Medulla oblongata (tissue), 1 donor: ENCODE measurements at regions not wholly inside any gene's neighbourhood (a gene's known extent, or its start where the extent isn't known, plus 50 kb on each side); places are given as distances from the start of the nearest gene placed in this dataset.
"Not testable (repeated sequence)": the region's sequence is repeated elsewhere in the genome, so short reads cannot be mapped to it uniquely, and the experiment has no call there.

Experiments
- DNase-seq: peaks from one replicate; pipeline ENCODE4 v3.0.0-alpha.2; 2015; ENCODE audit errors: extremely low spot score

DNA sequence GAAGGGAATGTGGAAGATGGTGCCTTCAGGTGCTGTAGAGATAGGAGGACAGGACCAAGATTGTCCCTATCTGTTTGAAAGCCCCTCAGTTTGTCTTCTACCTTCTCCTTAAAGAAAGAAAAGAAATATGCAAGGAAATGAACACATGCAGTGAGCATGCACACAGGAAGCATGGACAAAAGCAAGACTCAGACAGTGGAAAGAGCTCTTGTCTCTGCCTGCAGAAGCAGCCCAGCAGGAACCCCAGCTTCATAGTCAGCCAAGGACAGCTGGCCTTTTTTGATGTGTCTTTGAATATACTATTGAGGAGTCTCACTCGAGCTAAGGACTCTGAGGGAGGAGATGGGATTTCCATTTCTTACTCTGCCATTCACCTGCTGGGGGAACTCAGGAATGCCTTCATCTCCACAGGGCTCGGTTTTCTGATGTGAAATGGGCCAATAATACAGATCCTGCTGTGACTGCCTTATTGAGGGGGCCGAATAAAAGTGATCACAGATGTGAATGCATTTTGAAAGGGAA is 132.5 kb upstream of the ADRA1B start:
- no peak for DNase-seq

DNA sequence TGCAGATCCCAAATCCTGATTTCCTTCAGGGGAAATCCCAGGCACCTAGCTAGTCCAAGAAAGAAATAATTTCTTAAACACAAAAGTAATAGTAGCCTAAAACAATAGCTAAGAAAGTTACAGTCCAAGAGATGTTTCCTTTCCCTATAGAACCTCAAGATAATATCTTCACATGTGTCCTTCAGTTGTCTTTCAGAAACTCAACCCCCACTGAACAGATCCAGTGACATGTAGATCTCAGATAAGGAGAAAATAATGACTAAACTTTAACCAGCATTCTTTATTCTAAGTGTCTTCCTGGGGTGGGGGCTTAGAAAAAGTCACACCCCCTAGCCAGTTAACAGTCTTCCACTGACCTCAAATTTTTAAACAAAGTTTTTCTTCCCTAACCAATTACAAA is 131.3 kb upstream of the ADRA1B start:
- DNase-seq, result no peak

GRCh38 chr5:159785656-159786055 is 130.6 kb upstream of the ADRA1B start:
- DNase-seq, result no peak

DNA sequence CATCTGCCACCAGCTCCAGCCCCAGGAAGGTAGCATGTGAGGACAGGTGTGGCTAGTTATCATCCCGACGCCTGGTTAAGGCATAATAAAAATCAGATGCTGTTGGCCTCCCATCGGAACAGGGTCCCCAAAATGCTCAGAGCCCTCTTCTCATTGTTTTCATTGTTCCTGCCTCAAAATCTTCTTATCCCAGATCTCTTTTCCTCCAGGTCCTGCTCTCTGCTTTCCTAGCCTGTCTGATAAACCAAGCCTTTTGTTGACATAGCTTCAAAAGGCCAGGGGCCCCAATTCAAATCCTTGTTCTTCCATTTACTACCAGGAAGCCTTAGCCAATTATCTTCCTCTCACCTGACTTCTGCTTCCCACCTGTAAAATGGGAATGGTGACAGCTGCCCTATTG is 130.1 kb upstream of the ADRA1B start:
- DNase-seq, result no peak

GRCh38 chr5:159786901-159787691 is 129.2 kb upstream of the ADRA1B start:
- no peak for DNase-seq

DNA sequence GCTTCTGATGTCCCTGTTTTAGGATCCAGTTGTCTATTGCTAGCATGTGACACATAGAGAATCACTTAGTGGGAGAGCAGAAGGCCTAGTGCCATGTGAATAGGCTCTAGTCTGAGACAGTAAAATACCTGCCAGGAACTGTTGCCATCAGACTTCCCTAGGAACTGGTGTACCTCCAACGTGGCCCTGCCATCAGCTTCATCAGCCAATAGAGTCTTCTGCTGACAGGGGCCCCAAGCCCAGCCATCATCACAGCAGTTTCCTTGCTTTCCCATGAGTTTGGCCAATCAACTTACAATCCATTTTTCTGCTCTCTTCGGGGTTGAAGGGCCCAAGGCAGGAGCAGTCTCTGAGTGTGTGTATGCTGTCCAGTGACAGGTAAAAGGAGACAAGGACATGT is 128.4 kb upstream of the ADRA1B start:
- DNase-seq, result no peak

DNA sequence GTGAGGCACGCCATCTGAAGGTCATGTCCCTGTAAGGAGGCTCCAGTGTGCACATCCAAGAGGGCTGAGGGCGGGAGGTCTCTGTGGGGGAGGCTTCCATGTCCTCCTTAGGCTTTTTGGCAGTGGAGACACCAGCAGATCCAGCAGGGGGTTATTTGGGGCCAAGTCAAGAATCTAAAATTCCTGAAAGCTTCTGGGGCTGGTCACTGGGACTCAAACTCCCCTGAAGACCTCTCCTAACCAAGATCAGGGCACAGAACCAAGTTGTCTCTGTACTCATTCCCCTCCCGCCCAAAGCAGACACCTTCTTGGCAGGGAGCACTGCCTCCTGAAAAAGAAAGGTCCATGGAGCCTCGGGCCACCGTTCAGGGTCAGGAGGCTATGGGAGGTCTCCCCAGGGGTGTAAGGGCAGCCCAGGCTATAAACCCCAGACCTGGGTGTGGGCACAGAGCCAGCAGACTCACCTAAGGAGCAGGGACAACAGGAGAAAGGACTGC is 127.4 kb upstream of the ADRA1B start:
- DNase-seq, result no peak

GRCh38 chr5:159792180-159792579 is 124.1 kb upstream of the ADRA1B start:
- no peak for DNase-seq

GRCh38 chr5:159797261-159797970 is 118.9 kb upstream of the ADRA1B start:
- peak; percentile 16 for DNase-seq

DNA sequence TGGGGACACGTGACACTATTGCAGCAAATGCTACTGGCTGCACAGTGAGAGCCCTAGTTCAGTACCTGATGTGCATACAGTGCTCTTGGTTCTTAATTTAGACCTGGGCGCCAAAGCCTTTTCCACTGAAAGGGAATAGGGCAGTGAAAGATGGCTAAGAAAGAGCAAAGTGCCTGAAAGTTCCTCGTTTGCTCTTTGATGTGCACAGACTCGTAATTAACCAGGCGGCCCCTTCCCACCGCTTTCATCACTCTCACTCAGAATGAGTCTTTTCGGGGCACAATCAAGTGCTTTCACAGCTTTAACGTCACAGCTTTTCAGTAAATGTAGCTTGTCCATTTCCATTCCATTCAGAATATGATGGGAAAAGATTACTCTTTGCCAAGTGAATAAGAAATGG is 116.6 kb upstream of the ADRA1B start:
- no peak for DNase-seq

- DNase-seq, result no peak
Measured at GRCh38 chr5:159800131-159800840, 116.0 kb upstream of the ADRA1B start.

DNA sequence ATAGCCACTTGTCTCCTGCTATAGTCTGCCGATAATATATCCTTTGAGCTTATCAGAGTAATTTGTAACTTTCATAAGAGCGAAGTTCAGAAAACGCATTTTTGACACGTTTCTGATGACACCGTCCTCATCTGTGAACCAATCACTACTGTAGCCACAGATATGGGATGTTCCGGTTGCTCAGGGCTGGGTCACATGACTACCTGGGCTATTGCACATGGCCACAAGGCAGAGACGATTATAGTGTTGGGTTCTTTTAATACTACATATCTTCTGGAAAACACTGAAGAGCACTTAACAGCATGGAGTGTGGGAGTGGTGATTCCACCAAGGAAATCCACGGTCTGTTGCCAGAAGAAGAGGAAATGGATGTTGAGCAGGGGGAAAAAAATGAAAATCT is 115.0 kb upstream of the ADRA1B start:
- DNase-seq, result no peak

DNA sequence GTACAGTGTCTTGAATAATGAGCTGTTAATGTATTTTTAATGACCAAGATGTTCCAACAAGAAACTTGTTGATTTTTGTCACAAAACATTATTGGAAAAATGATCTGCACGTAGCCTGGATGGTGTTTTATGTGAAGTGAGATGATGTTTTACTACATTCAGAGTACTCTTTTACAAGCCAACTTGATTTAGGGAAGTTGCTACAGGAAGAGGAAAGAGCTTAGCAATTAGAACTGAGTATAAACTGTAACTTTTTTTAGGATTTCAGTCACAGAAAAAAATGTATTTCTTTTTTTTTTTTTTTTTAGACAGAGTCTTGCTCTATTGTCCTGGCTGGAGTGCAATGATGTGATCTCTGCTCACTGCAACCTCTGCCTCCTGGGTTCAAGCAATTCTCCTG is 113.6 kb upstream of the ADRA1B start:
- peak; percentile 10 for DNase-seq

GRCh38 chr5:159804121-159804520 is 112.2 kb upstream of the ADRA1B start:
- no peak for DNase-seq

GRCh38 chr5:159805021-159805420 is 111.3 kb upstream of the ADRA1B start:
- DNase-seq, result peak; percentile 84

DNA sequence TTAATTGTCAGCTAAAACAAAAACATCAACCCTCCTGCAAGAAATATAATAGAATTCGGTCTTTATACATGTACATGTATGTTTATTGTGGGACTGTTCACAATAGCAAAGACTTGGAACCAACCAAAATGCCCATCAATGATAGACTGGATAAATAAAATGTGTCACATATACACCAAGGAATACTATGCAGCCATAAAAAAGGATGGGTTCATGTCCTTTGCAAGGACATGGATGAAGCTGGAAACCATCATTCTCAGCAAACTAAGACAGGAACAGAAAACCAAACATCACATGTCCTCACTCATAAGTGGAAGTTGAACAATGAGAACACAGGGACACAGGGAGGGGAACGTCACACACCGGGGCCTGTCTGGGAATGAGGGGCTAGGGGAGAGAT is 109.1 kb upstream of the ADRA1B start:
- not testable (repeated sequence) for DNase-seq

DNA sequence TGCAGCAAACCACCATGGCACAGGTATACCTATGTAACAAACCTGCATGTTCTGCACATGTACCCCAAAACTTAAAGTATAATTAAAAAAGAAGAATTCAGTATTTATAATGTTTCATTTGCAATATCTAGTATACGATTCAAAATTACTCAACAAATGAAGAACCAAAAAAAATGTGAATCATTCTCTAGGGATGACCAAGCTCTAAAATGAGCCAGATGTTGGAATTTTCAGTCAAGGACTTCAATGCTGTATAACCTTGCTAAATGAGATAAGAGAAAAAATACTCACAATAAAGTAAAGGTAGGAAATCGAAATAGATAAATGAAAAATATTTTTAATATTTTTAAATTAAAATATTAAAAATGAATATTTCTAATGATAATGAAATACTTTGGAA is 108.7 kb upstream of the ADRA1B start:
- DNase-seq, result no peak

DNA sequence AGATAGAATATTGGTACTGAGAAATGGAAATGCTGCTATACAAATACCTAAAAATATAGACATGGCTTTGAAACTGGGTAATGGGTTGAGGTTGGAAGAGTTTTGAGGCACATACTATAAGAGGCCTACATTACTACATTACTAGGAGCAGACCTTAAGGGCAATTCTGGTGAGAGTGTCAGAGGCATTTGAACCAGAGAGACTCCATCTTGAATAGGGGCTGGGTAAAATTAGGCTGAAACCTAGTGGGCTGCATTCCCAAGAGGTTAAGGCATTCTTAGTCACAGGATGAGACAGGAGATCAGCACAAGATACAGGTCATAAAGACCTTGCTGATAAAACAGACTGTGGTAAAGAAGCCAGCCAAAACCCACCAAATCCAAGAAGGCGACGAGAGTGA is 104.6 kb upstream of the ADRA1B start:
- no peak for DNase-seq

- not testable (repeated sequence) for DNase-seq
Measured at GRCh38 chr5:159812759-159813158, 103.5 kb upstream of the ADRA1B start.

GRCh38 chr5:159814222-159814621 is 102.1 kb upstream of the ADRA1B start:
- DNase-seq, result no peak

DNA sequence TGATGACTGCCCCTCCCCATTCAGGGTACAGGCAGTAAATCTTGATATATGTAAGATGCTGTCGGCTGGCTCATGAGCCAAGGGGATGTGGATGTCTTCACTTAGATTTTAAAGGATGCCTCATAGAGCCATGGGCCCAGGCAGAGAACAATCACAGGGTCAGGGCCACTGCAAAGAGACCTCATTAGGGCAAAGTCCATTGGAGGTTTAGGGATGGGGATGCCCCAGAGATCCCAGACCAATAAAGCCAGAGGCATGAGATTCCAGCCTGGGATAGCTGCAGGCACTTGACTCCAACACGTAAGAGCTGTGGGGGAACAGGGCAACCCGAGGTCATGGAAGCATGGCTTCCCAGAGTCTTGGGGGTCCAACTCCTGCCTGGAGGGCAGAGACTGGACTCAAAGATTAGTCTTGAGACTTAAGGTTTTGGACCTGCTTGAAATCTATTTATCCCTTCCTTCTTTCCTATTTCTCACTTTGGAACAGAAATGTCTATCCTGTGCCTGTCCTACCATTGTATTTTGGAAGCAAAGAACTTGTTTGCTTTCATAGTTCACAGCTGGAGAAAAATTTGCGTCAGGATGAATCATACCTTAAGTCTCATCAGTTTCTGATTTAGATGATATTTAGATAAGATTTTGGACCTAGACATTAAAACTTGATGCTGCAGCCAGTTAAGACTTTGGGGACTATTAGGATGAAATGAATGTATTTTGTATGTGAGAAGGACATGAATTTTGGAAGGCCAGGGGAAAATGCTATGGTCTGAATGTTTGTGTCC is 101.3 kb upstream of the ADRA1B start:
- no peak for DNase-seq
